WTC11 (cell line): ENCODE measurements at regions not wholly inside any gene's neighbourhood (a gene's known extent, or its start where the extent isn't known, plus 50 kb on each side); places are given as distances from the start of the nearest gene placed in this dataset.

Experiments used
- ATAC-seq: fragments of 200-7000 bp; cut with Tn5 transposase; 2 replicates; pipeline ENCODE4 v1.10.0; 2021; ENCODE audit warnings: mild to moderate bottlenecking, moderate library complexity
- CTCF ChIA-PET: fragments of 300-600 bp; sonication (Branson Sonifier 250); formaldehyde crosslinking; loops from one replicate; lab custom pipeline; 2021; ENCODE audit warnings: antibody characterized with exemption; lab: Charles Lee
- POLR2A ChIA-PET: fragments of 350-600 bp; sonication (Branson Sonifier 250); formaldehyde crosslinking; loops from one replicate; lab custom pipeline; 2021; ENCODE audit warnings: antibody characterized with exemption; lab: Charles Lee
- DNase-seq: peaks from one replicate; pipeline ENCODE4 v3.0.0; 2021; ENCODE audit warnings: low spot score
- H3K27ac Mint-ChIP-seq: 2 replicates; pipeline ENCODE4 v1.8.0; 2021; ENCODE audit warnings: mixed read lengths
- H3K27me3 Mint-ChIP-seq: 2 replicates; pipeline ENCODE4 v1.8.0; 2021; ENCODE audit warnings: low read depth, mild to moderate bottlenecking, moderate library complexity, mixed read lengths
- H3K36me3 Mint-ChIP-seq: 2 replicates; pipeline ENCODE4 v1.8.0; 2021; ENCODE audit warnings: mixed read lengths
- H3K4me1 Mint-ChIP-seq: 2 replicates; pipeline ENCODE4 v1.8.0; 2022; ENCODE audit warnings: mixed read lengths
- H3K4me3 Mint-ChIP-seq: 2 replicates; pipeline ENCODE4 v1.8.0; 2021; ENCODE audit warnings: mild to moderate bottlenecking, moderate library complexity, mixed read lengths
- H3K9me3 Mint-ChIP-seq: 2 replicates; pipeline ENCODE4 v1.8.0; 2021; ENCODE audit warnings: mixed read lengths
- FOXJ3 ChIP-seq: sonication (generic); formaldehyde crosslinking; IDR thresholded peaks from 2 replicates; pipeline ENCODE4 v1.9.0; 2021; ENCODE audit warnings: missing genetic modification reagents, mild to moderate bottlenecking, borderline replicate concordance
- FOXK1 ChIP-seq: sonication (generic); formaldehyde crosslinking; IDR thresholded peaks from 2 replicates; pipeline ENCODE4 v1.8.0; 2022; ENCODE audit warnings: mild to moderate bottlenecking, moderate library complexity, missing genetic modification reagents
- JAZF1 ChIP-seq: fragments of 250-450 bp; sonication (Bioruptor Pico); IDR thresholded peaks from 2 replicates; pipeline ENCODE4 v1.9.0; 2021; ENCODE audit warnings: moderate library complexity, mild to moderate bottlenecking, inconsistent platforms
- MYBL2 ChIP-seq: sonication (generic); formaldehyde crosslinking; IDR thresholded peaks from 2 replicates; pipeline ENCODE4 v1.8.1; 2023; ENCODE audit warnings: mild to moderate bottlenecking, moderate library complexity, missing genetic modification reagents
- SMAD4 ChIP-seq: sonication (generic); formaldehyde crosslinking; IDR thresholded peaks from 2 replicates; pipeline ENCODE4 v1.8.0; 2022; ENCODE audit warnings: mild to moderate bottlenecking, missing genetic modification reagents
- SP1 ChIP-seq: sonication (generic); formaldehyde crosslinking; conservative IDR thresholded peaks from 2 replicates; pipeline ENCODE4 v1.8.1; 2022; ENCODE audit warnings: missing genetic modification reagents
- ZNF416 ChIP-seq: fragments of 250-450 bp; sonication (Bioruptor Pico); IDR thresholded peaks from 2 replicates; pipeline ENCODE4 v1.9.0; 2021; ENCODE audit warnings: mild to moderate bottlenecking, inconsistent platforms
- TF ChIP-seq, protein P1 (sequence below): sonication (generic); formaldehyde crosslinking; IDR thresholded peaks from 2 replicates; pipeline ENCODE4 v1.8.1; 2023; ENCODE audit warnings: mild to moderate bottlenecking, missing genetic modification reagents, borderline replicate concordance
- TF ChIP-seq, protein P2 (sequence below): sonication (generic); formaldehyde crosslinking; IDR thresholded peaks from 2 replicates; pipeline ENCODE4 v1.8.0; 2022; ENCODE audit warnings: mild to moderate bottlenecking, missing genetic modification reagents
- TF ChIP-seq, protein P3 (sequence below): fragments of 250-450 bp; sonication (Bioruptor Pico); conservative IDR thresholded peaks from 2 replicates; pipeline ENCODE4 v1.9.0; 2021; ENCODE audit warnings: mild to moderate bottlenecking
- TF ChIP-seq, protein P4 (sequence below): sonication (generic); formaldehyde crosslinking; conservative IDR thresholded peaks from 2 replicates; pipeline ENCODE4 v1.8.1; 2023; ENCODE audit warnings: mild to moderate bottlenecking, low read depth, missing genetic modification reagents, moderate library complexity
- TF ChIP-seq, protein P5 (sequence below): sonication (generic); formaldehyde crosslinking; IDR thresholded peaks from 2 replicates; pipeline ENCODE4 v1.8.1; 2022; ENCODE audit warnings: low read depth, mild to moderate bottlenecking, moderate library complexity, missing genetic modification reagents, borderline replicate concordance
- TF ChIP-seq, protein P6 (sequence below): sonication (generic); formaldehyde crosslinking; IDR thresholded peaks from 2 replicates; pipeline ENCODE4 v1.8.1; 2023; ENCODE audit warnings: mild to moderate bottlenecking, missing genetic modification reagents
- TF ChIP-seq, protein P7 (sequence below): sonication (generic); formaldehyde crosslinking; conservative IDR thresholded peaks from 2 replicates; pipeline ENCODE4 v1.8.1; 2022; ENCODE audit warnings: mild to moderate bottlenecking, missing genetic modification reagents

DNA sequence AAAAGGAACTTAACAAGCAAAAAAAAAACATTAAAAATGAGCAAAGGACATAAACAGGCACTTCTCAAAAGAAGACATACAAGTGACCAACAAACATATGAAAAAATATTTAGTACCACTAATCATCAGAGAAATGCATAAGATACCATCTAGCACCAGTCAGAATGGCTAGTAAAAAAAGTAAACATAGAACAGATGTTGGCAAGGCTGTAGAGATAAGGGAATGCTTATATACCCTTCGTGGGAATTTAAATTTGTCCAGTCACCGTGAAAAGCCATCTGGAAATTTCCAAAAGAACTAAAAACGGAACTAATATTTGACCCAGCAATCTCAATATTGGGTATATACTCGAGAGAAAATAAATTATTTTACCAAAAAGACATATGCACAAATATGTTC is 1751.3 kb upstream of the LRRTM1 start:
- TF ChIP-seq FOXJ3 (no peak), MYBL2 (no peak), FOXK1 (CRISPR knock-in tag) (no peak), JAZF1 (CRISPR knock-in tag) (no peak), SMAD4 (no peak), ZNF416 (CRISPR knock-in tag) (no peak), SP1 (CRISPR knock-in tag) (no peak)
- TF ChIP-seq, protein P1, sequence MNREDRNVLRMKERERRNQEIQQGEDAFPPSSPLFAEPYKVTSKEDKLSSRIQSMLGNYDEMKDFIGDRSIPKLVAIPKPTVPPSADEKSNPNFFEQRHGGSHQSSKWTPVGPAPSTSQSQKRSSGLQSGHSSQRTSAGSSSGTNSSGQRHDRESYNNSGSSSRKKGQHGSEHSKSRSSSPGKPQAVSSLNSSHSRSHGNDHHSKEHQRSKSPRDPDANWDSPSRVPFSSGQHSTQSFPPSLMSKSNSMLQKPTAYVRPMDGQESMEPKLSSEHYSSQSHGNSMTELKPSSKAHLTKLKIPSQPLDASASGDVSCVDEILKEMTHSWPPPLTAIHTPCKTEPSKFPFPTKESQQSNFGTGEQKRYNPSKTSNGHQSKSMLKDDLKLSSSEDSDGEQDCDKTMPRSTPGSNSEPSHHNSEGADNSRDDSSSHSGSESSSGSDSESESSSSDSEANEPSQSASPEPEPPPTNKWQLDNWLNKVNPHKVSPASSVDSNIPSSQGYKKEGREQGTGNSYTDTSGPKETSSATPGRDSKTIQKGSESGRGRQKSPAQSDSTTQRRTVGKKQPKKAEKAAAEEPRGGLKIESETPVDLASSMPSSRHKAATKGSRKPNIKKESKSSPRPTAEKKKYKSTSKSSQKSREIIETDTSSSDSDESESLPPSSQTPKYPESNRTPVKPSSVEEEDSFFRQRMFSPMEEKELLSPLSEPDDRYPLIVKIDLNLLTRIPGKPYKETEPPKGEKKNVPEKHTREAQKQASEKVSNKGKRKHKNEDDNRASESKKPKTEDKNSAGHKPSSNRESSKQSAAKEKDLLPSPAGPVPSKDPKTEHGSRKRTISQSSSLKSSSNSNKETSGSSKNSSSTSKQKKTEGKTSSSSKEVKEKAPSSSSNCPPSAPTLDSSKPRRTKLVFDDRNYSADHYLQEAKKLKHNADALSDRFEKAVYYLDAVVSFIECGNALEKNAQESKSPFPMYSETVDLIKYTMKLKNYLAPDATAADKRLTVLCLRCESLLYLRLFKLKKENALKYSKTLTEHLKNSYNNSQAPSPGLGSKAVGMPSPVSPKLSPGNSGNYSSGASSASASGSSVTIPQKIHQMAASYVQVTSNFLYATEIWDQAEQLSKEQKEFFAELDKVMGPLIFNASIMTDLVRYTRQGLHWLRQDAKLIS (CRISPR knock-in tag) = no peak
- TF ChIP-seq, protein P2, sequence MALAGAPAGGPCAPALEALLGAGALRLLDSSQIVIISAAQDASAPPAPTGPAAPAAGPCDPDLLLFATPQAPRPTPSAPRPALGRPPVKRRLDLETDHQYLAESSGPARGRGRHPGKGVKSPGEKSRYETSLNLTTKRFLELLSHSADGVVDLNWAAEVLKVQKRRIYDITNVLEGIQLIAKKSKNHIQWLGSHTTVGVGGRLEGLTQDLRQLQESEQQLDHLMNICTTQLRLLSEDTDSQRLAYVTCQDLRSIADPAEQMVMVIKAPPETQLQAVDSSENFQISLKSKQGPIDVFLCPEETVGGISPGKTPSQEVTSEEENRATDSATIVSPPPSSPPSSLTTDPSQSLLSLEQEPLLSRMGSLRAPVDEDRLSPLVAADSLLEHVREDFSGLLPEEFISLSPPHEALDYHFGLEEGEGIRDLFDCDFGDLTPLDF (CRISPR knock-in tag) = no peak
- TF ChIP-seq, protein P3, sequence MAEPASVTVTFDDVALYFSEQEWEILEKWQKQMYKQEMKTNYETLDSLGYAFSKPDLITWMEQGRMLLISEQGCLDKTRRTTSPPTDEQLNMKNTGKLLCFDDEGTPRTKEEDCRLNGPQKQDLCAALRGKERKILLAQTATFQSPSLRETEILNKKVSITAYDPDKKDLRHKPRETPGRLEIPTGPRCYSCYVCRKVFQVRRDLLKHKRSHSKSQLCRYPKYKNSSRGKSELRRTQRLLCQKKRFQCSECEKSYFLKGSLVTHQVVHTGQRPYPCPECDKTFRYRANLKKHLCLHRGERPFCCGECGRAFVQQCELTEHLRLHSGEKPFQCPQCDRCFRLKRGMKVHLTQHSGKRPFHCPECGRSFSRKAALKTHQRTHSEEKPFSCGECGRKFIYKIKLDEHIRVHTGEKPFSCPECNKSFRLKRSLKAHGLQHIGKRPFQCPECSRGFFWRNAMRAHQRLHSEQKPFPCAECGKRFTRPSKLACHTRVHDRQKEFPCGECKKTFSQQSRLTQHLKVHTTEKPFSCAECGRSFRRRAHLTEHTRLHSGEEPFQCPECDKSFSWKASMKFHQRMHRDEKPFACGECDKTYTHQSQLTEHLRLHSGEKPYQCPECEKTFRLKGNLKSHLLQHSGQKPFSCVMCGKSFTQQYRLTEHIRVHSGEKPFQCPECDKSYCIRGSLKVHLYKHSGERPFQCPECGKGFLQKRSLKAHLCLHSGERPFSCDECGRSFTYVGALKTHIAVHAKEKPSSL (CRISPR knock-in tag) = no peak
- TF ChIP-seq, protein P4, sequence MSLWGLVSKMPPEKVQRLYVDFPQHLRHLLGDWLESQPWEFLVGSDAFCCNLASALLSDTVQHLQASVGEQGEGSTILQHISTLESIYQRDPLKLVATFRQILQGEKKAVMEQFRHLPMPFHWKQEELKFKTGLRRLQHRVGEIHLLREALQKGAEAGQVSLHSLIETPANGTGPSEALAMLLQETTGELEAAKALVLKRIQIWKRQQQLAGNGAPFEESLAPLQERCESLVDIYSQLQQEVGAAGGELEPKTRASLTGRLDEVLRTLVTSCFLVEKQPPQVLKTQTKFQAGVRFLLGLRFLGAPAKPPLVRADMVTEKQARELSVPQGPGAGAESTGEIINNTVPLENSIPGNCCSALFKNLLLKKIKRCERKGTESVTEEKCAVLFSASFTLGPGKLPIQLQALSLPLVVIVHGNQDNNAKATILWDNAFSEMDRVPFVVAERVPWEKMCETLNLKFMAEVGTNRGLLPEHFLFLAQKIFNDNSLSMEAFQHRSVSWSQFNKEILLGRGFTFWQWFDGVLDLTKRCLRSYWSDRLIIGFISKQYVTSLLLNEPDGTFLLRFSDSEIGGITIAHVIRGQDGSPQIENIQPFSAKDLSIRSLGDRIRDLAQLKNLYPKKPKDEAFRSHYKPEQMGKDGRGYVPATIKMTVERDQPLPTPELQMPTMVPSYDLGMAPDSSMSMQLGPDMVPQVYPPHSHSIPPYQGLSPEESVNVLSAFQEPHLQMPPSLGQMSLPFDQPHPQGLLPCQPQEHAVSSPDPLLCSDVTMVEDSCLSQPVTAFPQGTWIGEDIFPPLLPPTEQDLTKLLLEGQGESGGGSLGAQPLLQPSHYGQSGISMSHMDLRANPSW = no peak
- TF ChIP-seq, protein P5, sequence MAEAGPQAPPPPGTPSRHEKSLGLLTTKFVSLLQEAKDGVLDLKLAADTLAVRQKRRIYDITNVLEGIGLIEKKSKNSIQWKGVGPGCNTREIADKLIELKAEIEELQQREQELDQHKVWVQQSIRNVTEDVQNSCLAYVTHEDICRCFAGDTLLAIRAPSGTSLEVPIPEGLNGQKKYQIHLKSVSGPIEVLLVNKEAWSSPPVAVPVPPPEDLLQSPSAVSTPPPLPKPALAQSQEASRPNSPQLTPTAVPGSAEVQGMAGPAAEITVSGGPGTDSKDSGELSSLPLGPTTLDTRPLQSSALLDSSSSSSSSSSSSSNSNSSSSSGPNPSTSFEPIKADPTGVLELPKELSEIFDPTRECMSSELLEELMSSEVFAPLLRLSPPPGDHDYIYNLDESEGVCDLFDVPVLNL = no peak
- TF ChIP-seq, protein P6, sequence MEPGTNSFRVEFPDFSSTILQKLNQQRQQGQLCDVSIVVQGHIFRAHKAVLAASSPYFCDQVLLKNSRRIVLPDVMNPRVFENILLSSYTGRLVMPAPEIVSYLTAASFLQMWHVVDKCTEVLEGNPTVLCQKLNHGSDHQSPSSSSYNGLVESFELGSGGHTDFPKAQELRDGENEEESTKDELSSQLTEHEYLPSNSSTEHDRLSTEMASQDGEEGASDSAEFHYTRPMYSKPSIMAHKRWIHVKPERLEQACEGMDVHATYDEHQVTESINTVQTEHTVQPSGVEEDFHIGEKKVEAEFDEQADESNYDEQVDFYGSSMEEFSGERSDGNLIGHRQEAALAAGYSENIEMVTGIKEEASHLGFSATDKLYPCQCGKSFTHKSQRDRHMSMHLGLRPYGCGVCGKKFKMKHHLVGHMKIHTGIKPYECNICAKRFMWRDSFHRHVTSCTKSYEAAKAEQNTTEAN = no peak
- TF ChIP-seq, protein P7, sequence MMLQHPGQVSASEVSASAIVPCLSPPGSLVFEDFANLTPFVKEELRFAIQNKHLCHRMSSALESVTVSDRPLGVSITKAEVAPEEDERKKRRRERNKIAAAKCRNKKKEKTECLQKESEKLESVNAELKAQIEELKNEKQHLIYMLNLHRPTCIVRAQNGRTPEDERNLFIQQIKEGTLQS (CRISPR knock-in tag) = no peak
- TF ChIP-seq, all 79 proteins: peak for 0
- ATAC-seq (no peak), DNase-seq (no peak)
- Mint-ChIP-seq H3K4me3 (no peak overlapping the region), H3K9me3 (no peaks in the 10 kb centered on the region), H3K27me3 (no peaks in the 10 kb centered on the region), H3K36me3 (no peaks in the 10 kb centered on the region), H3K4me1 (peaks cover 10% of the 10 kb centered on the region), H3K27ac (no peak overlapping the region)
- ChIA-PET CTCF (no interaction called here), POLR2A (no interaction called here)
